T follicular helper cell (primary cell): ENCODE measurements at regions not wholly inside any gene's neighbourhood (a gene's known extent, or its start where the extent isn't known, plus 50 kb on each side); places are given as distances from the start of the nearest gene placed in this dataset.

Source experiments
- DNase-seq: peaks from one replicate; pipeline ENCODE4 v3.0.0-alpha.2; 2020; ENCODE audit warnings: low read depth

- no peak for DNase-seq
Measured at GRCh38 chr3:72436863-72437592, 411.2 kb downstream of the SHQ1 start.

- DNase-seq = no peak
Measured at GRCh38 chr3:72434296-72434695, 413.9 kb downstream of the SHQ1 start.

- no peak for DNase-seq
Measured at GRCh38 chr3:72432246-72432645, 416.0 kb downstream of the SHQ1 start.

GRCh38 chr3:72429589-72430353, 418.5 kb downstream of the SHQ1 start:
- no peak for DNase-seq

- DNase-seq = no peak
Measured at GRCh38 chr3:72428803-72429202, 419.4 kb downstream of the SHQ1 start.

- DNase-seq = no peak
Measured at GRCh38 chr3:72427624-72428023, 420.6 kb downstream of the SHQ1 start.

GRCh38 chr3:72426618-72427397, 421.4 kb downstream of the SHQ1 start:
- no peak for DNase-seq

- DNase-seq = no peak
Measured at GRCh38 chr3:72423643-72424042, 424.6 kb downstream of the SHQ1 start.

GRCh38 chr3:72421786-72422185, 426.5 kb downstream of the SHQ1 start:
- no peak for DNase-seq

- no peak for DNase-seq
Measured at GRCh38 chr3:72421126-72421525, 427.1 kb downstream of the SHQ1 start.

GRCh38 chr3:72418856-72419255, 429.4 kb downstream of the SHQ1 start:
- no peak for DNase-seq

- DNase-seq = no peak
Measured at GRCh38 chr3:72418244-72418643, 430.0 kb downstream of the SHQ1 start.

GRCh38 chr3:72414481-72415016, 433.7 kb downstream of the SHQ1 start:
- DNase-seq = no peak

GRCh38 chr3:72413228-72413627, 435.0 kb downstream of the SHQ1 start:
- no peak for DNase-seq

GRCh38 chr3:72412340-72412956, 435.8 kb downstream of the SHQ1 start:
- DNase-seq = no peak

GRCh38 chr3:72411843-72412242, 436.4 kb downstream of the SHQ1 start:
- DNase-seq = no peak

- no peak for DNase-seq
Measured at GRCh38 chr3:72411126-72411525, 437.1 kb downstream of the SHQ1 start.

GRCh38 chr3:72408983-72409779, 439.1 kb downstream of the SHQ1 start:
- no peak for DNase-seq

GRCh38 chr3:72407766-72408165, 440.5 kb downstream of the SHQ1 start:
- no peak for DNase-seq

- no peak for DNase-seq
Measured at GRCh38 chr3:72405943-72406566, 442.2 kb downstream of the SHQ1 start.
